ENCODE measurements at regions not wholly inside any gene's neighbourhood (a gene's known extent, or its start where the extent isn't known, plus 50 kb on each side); places are given as distances from the start of the nearest gene placed in this dataset.

GRCh38 chr9:96167011-96167410 is 135.0 kb downstream of the HSD17B3 start:
- TF ChIP-seq POLR2A (IDR thresholded peaks at IDR 0.05; ENCODE audit: low read depth, low read length) (no peak), MYC (IDR thresholded peaks at IDR 0.05; ENCODE audit: low read depth, low read length) (no peak), CTCF (IDR thresholded peaks at IDR 0.05; ENCODE audit: extremely low read depth in 1 of 2, insufficient read depth in 1 of 2, low read depth in 1 of 2, low read length in 2 of 2) (no peak), JUN (IDR thresholded peaks at IDR 0.05; ENCODE audit: borderline replicate concordance, insufficient read depth, insufficient read length, low read depth) (no peak)
- TF ChIP-seq, protein P1, sequence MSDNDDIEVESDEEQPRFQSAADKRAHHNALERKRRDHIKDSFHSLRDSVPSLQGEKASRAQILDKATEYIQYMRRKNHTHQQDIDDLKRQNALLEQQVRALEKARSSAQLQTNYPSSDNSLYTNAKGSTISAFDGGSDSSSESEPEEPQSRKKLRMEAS (IDR thresholded peaks at IDR 0.05; ENCODE audit: insufficient read depth, insufficient read length) = no peak

Data from endothelial cell of umbilical vein (primary cell).